ENCODE measurements at regions not wholly inside any gene's neighbourhood (a gene's known extent, or its start where the extent isn't known, plus 50 kb on each side); places are given as distances from the start of the nearest gene placed in this dataset.

- no peak for DNase-seq (ENCODE audit: low read depth, low spot score)
These were observed 325.0 kb upstream of the HAND2 start for GRCh38 chr4:173855015-173855414.

- DNase-seq (ENCODE audit: low read depth, low spot score), result no peak
These were observed 322.7 kb upstream of the HAND2 start for GRCh38 chr4:173852775-173853174.

GRCh38 chr4:173845580-173845979 is 315.6 kb upstream of the HAND2 start:
- no peak for DNase-seq (ENCODE audit: low read depth, low spot score)

GRCh38 chr4:173839865-173840264 is 309.8 kb upstream of the HAND2 start:
- DNase-seq (ENCODE audit: low read depth, low spot score), result no peak

- no peak for DNase-seq (ENCODE audit: low read depth, low spot score)
These were observed 307.5 kb upstream of the HAND2 start for GRCh38 chr4:173837517-173837916.

GRCh38 chr4:173835903-173836302 is 305.9 kb upstream of the HAND2 start:
- no peak for DNase-seq (ENCODE audit: low read depth, low spot score)

GRCh38 chr4:173834151-173834550 is 304.1 kb upstream of the HAND2 start:
- no peak for DNase-seq (ENCODE audit: low read depth, low spot score)

- DNase-seq (ENCODE audit: low read depth, low spot score), result no peak
These were observed 299.5 kb upstream of the HAND2 start for GRCh38 chr4:173829565-173829964.

- DNase-seq (ENCODE audit: low read depth, low spot score), result no peak
These were observed 297.7 kb upstream of the HAND2 start for GRCh38 chr4:173827707-173828106.

GRCh38 chr4:173821876-173822275 is 291.8 kb upstream of the HAND2 start:
- no peak for DNase-seq (ENCODE audit: low read depth, low spot score)

GRCh38 chr4:173821036-173821435 is 291.0 kb upstream of the HAND2 start:
- DNase-seq (ENCODE audit: low read depth, low spot score), result no peak

- no peak for DNase-seq (ENCODE audit: low read depth, low spot score)
These were observed 277.3 kb upstream of the HAND2 start for GRCh38 chr4:173807347-173807746.

GRCh38 chr4:173805884-173806283 is 275.9 kb upstream of the HAND2 start:
- DNase-seq (ENCODE audit: low read depth, low spot score), result no peak

GRCh38 chr4:173802662-173803022 is 272.6 kb upstream of the HAND2 start:
- DNase-seq (ENCODE audit: low read depth, low spot score), result no peak

GRCh38 chr4:173801876-173802661 is 272.0 kb upstream of the HAND2 start:
- DNase-seq (ENCODE audit: low read depth, low spot score), result no peak

- DNase-seq (ENCODE audit: low read depth, low spot score), result no peak
These were observed 271.3 kb upstream of the HAND2 start for GRCh38 chr4:173801361-173801760.

GRCh38 chr4:173797296-173797695 is 267.3 kb upstream of the HAND2 start:
- no peak for DNase-seq (ENCODE audit: low read depth, low spot score)

GRCh38 chr4:173794662-173795061 is 264.6 kb upstream of the HAND2 start:
- no peak for DNase-seq (ENCODE audit: low read depth, low spot score)

- DNase-seq (ENCODE audit: low read depth, low spot score), result no peak
These were observed 264.0 kb upstream of the HAND2 start for GRCh38 chr4:173793937-173794510.

GRCh38 chr4:173782660-173783059 is 252.6 kb upstream of the HAND2 start:
- DNase-seq (ENCODE audit: low read depth, low spot score), result no peak

GRCh38 chr4:173777921-173778320 is 247.9 kb upstream of the HAND2 start:
- no peak for DNase-seq (ENCODE audit: low read depth, low spot score)

- no peak for DNase-seq (ENCODE audit: low read depth, low spot score)
These were observed 247.4 kb upstream of the HAND2 start for GRCh38 chr4:173777421-173777820.

GRCh38 chr4:173769568-173769967 is 239.5 kb upstream of the HAND2 start:
- no peak for DNase-seq (ENCODE audit: low read depth, low spot score)

GRCh38 chr4:173767650-173768049 is 237.6 kb upstream of the HAND2 start:
- no peak for DNase-seq (ENCODE audit: low read depth, low spot score)
